ENCODE measurements at regions not wholly inside any gene's neighbourhood (a gene's known extent, or its start where the extent isn't known, plus 50 kb on each side); places are given as distances from the start of the nearest gene placed in this dataset.

DNA sequence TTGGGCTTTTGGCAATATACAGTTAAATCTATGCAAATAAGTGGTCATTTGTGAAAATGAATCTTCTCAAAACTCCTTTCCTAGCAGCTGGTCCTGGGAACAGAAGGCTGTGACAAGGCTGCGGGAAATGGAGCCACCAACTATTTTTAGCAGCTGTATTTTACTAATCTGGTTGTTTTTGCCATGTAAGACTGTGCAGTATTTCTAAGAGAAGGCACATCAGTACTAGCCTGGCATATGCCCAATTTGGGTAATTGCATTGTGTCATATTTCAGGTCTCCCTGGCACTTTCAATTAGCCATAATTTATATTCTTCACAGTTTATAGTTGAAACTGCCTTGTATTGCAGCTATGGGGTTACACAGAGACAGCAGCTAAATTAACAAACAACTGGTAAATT, 109.6 kb downstream of the MANEA start:
- Histone ChIP-seq H3K27ac (ENCODE audit: low read length) (no peak overlapping the region), H3K4me3 (ENCODE audit: low read length) (no peak overlapping the region), H3K9ac (ENCODE audit: low read length) (no peak overlapping the region), H3K79me2 (ENCODE audit: low read length) (no peaks in the 10 kb centered on the region), H3K4me2 (ENCODE audit: low read length) (no peak overlapping the region), H4K20me1 (ENCODE audit: insufficient read depth, low read length) (no peaks in the 10 kb centered on the region), H3K9me3 (ENCODE audit: insufficient read depth, low read length) (no peaks in the 10 kb centered on the region), H3K4me1 (ENCODE audit: low read length) (no peaks in the 10 kb centered on the region), H3K27me3 (ENCODE audit: low read depth, low read length) (no peaks in the 10 kb centered on the region), H2AFZ (ENCODE audit: low read depth, low read length) (no peak overlapping the region), H3K36me3 (replicated peaks; ENCODE audit: low read depth, low read length) (no peaks in the 10 kb centered on the region)
- TF ChIP-seq, protein P1, sequence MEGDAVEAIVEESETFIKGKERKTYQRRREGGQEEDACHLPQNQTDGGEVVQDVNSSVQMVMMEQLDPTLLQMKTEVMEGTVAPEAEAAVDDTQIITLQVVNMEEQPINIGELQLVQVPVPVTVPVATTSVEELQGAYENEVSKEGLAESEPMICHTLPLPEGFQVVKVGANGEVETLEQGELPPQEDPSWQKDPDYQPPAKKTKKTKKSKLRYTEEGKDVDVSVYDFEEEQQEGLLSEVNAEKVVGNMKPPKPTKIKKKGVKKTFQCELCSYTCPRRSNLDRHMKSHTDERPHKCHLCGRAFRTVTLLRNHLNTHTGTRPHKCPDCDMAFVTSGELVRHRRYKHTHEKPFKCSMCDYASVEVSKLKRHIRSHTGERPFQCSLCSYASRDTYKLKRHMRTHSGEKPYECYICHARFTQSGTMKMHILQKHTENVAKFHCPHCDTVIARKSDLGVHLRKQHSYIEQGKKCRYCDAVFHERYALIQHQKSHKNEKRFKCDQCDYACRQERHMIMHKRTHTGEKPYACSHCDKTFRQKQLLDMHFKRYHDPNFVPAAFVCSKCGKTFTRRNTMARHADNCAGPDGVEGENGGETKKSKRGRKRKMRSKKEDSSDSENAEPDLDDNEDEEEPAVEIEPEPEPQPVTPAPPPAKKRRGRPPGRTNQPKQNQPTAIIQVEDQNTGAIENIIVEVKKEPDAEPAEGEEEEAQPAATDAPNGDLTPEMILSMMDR (IDR thresholded peaks at IDR 0.05; ENCODE audit: low read depth, low read length): no peak
- no peak for TF ChIP-seq EZH2phosphoT487 (IDR thresholded peaks at IDR 0.05; ENCODE audit: low read depth)

GRCh38 chr6:95687839-95688238, 110.5 kb downstream of the MANEA start:
- no peaks in the 10 kb centered on the region for H3K4me1 ChIP-seq (ENCODE audit: low read length)
- H3K4me3 ChIP-seq (ENCODE audit: low read length): no peak overlapping the region
- no peaks in the 10 kb centered on the region for H3K27me3 ChIP-seq (ENCODE audit: low read depth, low read length)
- no peaks in the 10 kb centered on the region for H4K20me1 ChIP-seq (ENCODE audit: insufficient read depth, low read length)
- H3K9ac ChIP-seq (ENCODE audit: low read length): no peak overlapping the region
- no peaks in the 10 kb centered on the region for H3K9me3 ChIP-seq (ENCODE audit: insufficient read depth, low read length)
- no peak for TF ChIP-seq EZH2phosphoT487 (IDR thresholded peaks at IDR 0.05; ENCODE audit: low read depth)
- TF ChIP-seq, protein P1 (IDR thresholded peaks at IDR 0.05; ENCODE audit: low read depth, low read length): no peak
- H3K27ac ChIP-seq (ENCODE audit: low read length): no peak overlapping the region
- no peak overlapping the region for H3K4me2 ChIP-seq (ENCODE audit: low read length)
- H2AFZ ChIP-seq (ENCODE audit: low read depth, low read length): no peak overlapping the region
- no peaks in the 10 kb centered on the region for H3K36me3 ChIP-seq (replicated peaks; ENCODE audit: low read depth, low read length)
- no peaks in the 10 kb centered on the region for H3K79me2 ChIP-seq (ENCODE audit: low read length)

GRCh38 chr6:95690328-95690727, 113.0 kb downstream of the MANEA start:
- TF ChIP-seq EZH2phosphoT487 (IDR thresholded peaks at IDR 0.05; ENCODE audit: low read depth): no peak
- TF ChIP-seq, protein P1 (IDR thresholded peaks at IDR 0.05; ENCODE audit: low read depth, low read length): no peak
- no peaks in the 10 kb centered on the region for H4K20me1 ChIP-seq (ENCODE audit: insufficient read depth, low read length)
- no peak overlapping the region for H3K9ac ChIP-seq (ENCODE audit: low read length)
- no peaks in the 10 kb centered on the region for H3K9me3 ChIP-seq (ENCODE audit: insufficient read depth, low read length)
- H3K79me2 ChIP-seq (ENCODE audit: low read length): no peaks in the 10 kb centered on the region
- H3K4me3 ChIP-seq (ENCODE audit: low read length): no peak overlapping the region
- H2AFZ ChIP-seq (ENCODE audit: low read depth, low read length): no peak overlapping the region
- H3K4me2 ChIP-seq (ENCODE audit: low read length): 0 out of 2 replicates have a peak overlapping the region, but pooled peaks have one; percentile 1
- no peaks in the 10 kb centered on the region for H3K36me3 ChIP-seq (replicated peaks; ENCODE audit: low read depth, low read length)
- no peaks in the 10 kb centered on the region for H3K27me3 ChIP-seq (ENCODE audit: low read depth, low read length)
- 0 out of 2 replicates have a peak, but pooled peaks cover 1% of the 10 kb centered on the region for H3K4me1 ChIP-seq (ENCODE audit: low read length)
- H3K27ac ChIP-seq (ENCODE audit: low read length): no peak overlapping the region

- Histone ChIP-seq H3K4me1 (ENCODE audit: low read length) (peaks cover 6% of the 10 kb centered on the region; the same call in 1 of the 2 replicates), H3K4me2 (ENCODE audit: low read length) (no peak overlapping the region), H3K36me3 (replicated peaks; ENCODE audit: low read depth, low read length) (no peaks in the 10 kb centered on the region), H2AFZ (ENCODE audit: low read depth, low read length) (no peak overlapping the region), H3K27me3 (ENCODE audit: low read depth, low read length) (no peaks in the 10 kb centered on the region), H4K20me1 (ENCODE audit: insufficient read depth, low read length) (no peaks in the 10 kb centered on the region), H3K9ac (ENCODE audit: low read length) (no peak overlapping the region), H3K27ac (ENCODE audit: low read length) (no peak overlapping the region), H3K4me3 (ENCODE audit: low read length) (no peak overlapping the region), H3K9me3 (ENCODE audit: insufficient read depth, low read length) (no peaks in the 10 kb centered on the region), H3K79me2 (ENCODE audit: low read length) (no peaks in the 10 kb centered on the region)
- TF ChIP-seq EZH2phosphoT487 (IDR thresholded peaks at IDR 0.05; ENCODE audit: low read depth): no peak
- TF ChIP-seq, protein P1 (IDR thresholded peaks at IDR 0.05; ENCODE audit: low read depth, low read length): no peak
These were observed 115.8 kb downstream of the MANEA start for GRCh38 chr6:95693108-95693507.

All from OCI-LY3 (cell line).